Loucy (cell line): ENCODE measurements at regions not wholly inside any gene's neighbourhood (a gene's known extent, or its start where the extent isn't known, plus 50 kb on each side); places are given as distances from the start of the nearest gene placed in this dataset.

ENCODE experiments used
- EZH2phosphoT487 ChIP-seq: fragments of 200-600 bp; IDR thresholded peaks from 2 replicates; pipeline ENCODE4 v1.6.1; 2018; ENCODE audit warnings: antibody characterized with exemption, mild to moderate bottlenecking, moderate library complexity, borderline replicate concordance
- TF ChIP-seq, protein P1 (sequence below): fragments of 200-600 bp; sonication (generic); conservative IDR thresholded peaks from 2 replicates; pipeline ENCODE4 v1.5.1; 2014; ENCODE audit warnings: mild to moderate bottlenecking, antibody characterized with exemption, low read length

GRCh38 chr3:163518065-163518464 is 1560.2 kb downstream of the SI start:
- TF ChIP-seq, protein P1, sequence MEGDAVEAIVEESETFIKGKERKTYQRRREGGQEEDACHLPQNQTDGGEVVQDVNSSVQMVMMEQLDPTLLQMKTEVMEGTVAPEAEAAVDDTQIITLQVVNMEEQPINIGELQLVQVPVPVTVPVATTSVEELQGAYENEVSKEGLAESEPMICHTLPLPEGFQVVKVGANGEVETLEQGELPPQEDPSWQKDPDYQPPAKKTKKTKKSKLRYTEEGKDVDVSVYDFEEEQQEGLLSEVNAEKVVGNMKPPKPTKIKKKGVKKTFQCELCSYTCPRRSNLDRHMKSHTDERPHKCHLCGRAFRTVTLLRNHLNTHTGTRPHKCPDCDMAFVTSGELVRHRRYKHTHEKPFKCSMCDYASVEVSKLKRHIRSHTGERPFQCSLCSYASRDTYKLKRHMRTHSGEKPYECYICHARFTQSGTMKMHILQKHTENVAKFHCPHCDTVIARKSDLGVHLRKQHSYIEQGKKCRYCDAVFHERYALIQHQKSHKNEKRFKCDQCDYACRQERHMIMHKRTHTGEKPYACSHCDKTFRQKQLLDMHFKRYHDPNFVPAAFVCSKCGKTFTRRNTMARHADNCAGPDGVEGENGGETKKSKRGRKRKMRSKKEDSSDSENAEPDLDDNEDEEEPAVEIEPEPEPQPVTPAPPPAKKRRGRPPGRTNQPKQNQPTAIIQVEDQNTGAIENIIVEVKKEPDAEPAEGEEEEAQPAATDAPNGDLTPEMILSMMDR: no peak
- no peak for TF ChIP-seq EZH2phosphoT487
